ENCODE measurements at regions not wholly inside any gene's neighbourhood (a gene's known extent, or its start where the extent isn't known, plus 50 kb on each side); places are given as distances from the start of the nearest gene placed in this dataset.

DNA sequence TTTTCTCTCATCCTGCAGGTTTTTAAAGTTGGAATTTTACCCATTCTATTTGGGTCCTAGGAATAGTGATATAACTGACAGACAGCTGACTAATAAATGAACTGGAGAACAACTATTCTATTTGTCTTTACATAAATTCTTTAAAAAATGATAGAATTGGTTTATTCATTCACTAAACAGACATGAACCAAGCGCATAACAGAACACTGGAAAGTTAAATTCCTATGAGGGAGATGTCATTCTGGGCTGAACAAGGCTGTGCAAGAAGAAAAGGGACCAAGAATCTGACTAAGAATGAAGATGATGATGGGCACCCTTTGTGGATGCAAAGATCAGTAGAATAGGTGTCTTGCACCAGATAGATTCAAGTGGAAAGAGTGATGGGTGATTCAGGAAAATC is 256.3 kb upstream of the SASH1 start:
- Histone ChIP-seq H3K9me3 (peaks cover 4% of the 10 kb centered on the region; the same call in 1 of the 2 replicates), H3K27me3 (ENCODE audit: low read depth) (no peaks in the 10 kb centered on the region), H3K36me3 (replicated peaks) (no peaks in the 10 kb centered on the region), H3K4me1 (no peaks in the 10 kb centered on the region), H3K4me3 (no peak overlapping the region)
- DNase-seq (ENCODE audit: low spot score in 2 of 2): no peak
- in situ Hi-C loops (cut with MboI; ENCODE audit: low sequenced_read_pairs): no loop called here

DNA sequence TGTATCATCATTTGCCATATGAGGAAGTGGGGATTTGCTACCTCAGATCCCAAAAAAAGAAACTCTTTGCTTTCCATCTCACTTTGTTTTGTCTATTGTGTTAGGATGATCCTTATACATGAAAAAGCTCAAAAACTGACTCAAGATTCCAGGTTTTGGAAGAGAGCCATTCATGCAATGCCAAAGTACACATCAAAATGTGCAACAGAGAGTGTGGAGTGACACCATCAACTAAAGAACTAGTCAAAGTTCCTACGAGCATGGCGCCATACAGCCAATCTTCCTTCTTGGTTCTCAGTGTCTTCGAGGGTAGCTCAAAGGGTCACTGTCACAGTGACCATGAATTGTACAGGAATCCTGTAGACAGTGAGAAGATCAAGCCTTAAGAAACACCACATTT is 255.8 kb upstream of the SASH1 start:
- Histone ChIP-seq H3K4me1 (no peaks in the 10 kb centered on the region), H3K9me3 (peaks cover 6% of the 10 kb centered on the region; the same call in 1 of the 2 replicates), H3K4me3 (no peak overlapping the region), H3K27me3 (ENCODE audit: low read depth) (no peaks in the 10 kb centered on the region), H3K36me3 (replicated peaks) (no peaks in the 10 kb centered on the region)
- in situ Hi-C loops (cut with MboI; ENCODE audit: low sequenced_read_pairs): no loop called here
- no peak for DNase-seq (ENCODE audit: low spot score in 2 of 2)

DNA sequence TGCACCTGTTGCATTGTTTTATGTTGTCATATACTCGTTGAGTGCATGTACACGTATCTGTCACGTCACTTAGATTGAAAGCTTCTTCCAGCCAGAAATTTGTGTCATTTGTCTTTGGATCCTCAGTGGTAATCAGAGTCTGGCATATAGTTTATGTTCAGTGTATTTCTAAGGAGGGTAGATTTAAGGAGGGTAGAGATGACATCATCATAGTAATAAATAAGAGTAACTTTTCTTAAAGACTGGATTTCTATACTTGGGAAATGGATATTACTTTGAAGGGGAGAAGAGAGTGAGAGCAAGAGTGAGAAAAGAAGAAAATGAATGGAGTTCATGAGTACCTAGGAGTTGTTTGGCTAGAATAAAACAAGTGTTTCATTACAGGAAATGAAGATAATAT is 255.0 kb upstream of the SASH1 start:
- DNase-seq (ENCODE audit: low spot score in 2 of 2): no peak
- H3K36me3 ChIP-seq (replicated peaks): no peaks in the 10 kb centered on the region
- no peaks in the 10 kb centered on the region for H3K27me3 ChIP-seq (ENCODE audit: low read depth)
- no peaks in the 10 kb centered on the region for H3K4me1 ChIP-seq
- in situ Hi-C loops (cut with MboI; ENCODE audit: low sequenced_read_pairs): no loop called here
- no peak overlapping the region for H3K4me3 ChIP-seq
- peaks cover 6% of the 10 kb centered on the region; the same call in 1 of the 2 replicates for H3K9me3 ChIP-seq

DNA sequence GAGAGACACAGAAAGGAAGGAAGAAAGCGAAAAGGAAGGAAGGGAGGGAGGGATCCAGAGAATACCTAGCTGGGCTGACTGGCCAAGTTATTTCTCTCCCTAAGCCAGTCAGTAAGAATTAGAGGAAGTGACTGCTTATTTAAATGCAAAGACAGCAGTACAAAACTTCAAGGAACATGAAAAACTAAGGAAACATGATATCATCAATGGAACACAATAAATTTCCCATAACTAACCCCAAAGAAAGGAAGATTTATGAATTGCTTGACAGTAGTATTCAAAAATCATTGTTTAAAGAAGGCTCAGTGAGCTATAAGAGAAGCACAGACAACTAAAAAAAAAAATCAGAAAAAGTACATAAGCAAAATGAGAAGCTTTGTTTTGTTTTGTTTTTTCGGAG is 252.3 kb upstream of the SASH1 start:
- Histone ChIP-seq H3K36me3 (replicated peaks) (no peaks in the 10 kb centered on the region), H3K9me3 (peaks cover 6% of the 10 kb centered on the region; the same call in 1 of the 2 replicates), H3K4me3 (no peak overlapping the region), H3K27me3 (ENCODE audit: low read depth) (no peaks in the 10 kb centered on the region), H3K4me1 (no peaks in the 10 kb centered on the region)
- in situ Hi-C loops (cut with MboI; ENCODE audit: low sequenced_read_pairs): no loop called here
- DNase-seq (ENCODE audit: low spot score in 2 of 2): peak in 1 of 2 experiments; percentile 10

DNA sequence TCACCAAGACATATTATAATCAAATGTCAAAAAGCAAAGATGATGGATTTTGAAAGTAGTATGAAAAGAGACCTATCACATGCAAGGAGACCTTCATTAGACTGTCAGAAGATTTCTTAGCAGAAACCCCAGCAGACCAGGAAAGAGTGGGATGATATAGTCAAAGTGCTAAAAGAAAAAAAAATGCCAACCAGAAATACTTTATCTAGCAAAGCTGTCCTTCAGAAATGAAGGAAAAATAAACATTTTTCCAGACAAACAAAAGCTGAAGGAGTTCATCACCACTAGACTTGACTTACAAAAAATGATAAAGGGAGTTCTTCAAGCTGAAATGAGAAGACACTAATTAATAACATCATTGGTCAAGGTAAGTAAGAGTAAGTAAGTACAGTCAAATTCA is 251.2 kb upstream of the SASH1 start:
- in situ Hi-C loops (cut with MboI; ENCODE audit: low sequenced_read_pairs): no loop called here
- no peak for DNase-seq (ENCODE audit: low spot score in 2 of 2)
- Histone ChIP-seq H3K27me3 (ENCODE audit: low read depth) (no peaks in the 10 kb centered on the region), H3K4me1 (no peaks in the 10 kb centered on the region), H3K4me3 (no peak overlapping the region), H3K36me3 (replicated peaks) (no peaks in the 10 kb centered on the region), H3K9me3 (peaks cover 6% of the 10 kb centered on the region; the same call in 1 of the 2 replicates)

DNA sequence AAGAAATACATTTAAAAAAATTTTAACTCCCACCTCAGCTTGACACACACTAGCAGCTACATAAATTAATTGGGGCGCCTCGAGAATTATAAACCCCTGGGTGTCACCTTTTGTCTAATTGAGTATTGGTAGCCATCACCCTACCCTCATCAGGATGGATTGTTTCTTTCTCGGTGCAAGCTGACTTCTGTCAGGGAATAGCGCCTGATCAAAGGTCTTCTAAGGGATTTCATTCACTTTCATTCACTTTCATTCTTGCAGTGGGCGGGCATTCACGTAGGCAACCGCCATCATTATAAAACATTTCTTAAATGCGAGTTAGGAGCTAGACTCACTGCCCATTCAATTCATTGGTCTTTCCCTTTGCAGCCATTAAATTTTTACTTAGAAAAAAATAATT is 239.2 kb upstream of the SASH1 start:
- DNase-seq (ENCODE audit: low spot score in 2 of 2): peak; percentile 28 to 35

DNA sequence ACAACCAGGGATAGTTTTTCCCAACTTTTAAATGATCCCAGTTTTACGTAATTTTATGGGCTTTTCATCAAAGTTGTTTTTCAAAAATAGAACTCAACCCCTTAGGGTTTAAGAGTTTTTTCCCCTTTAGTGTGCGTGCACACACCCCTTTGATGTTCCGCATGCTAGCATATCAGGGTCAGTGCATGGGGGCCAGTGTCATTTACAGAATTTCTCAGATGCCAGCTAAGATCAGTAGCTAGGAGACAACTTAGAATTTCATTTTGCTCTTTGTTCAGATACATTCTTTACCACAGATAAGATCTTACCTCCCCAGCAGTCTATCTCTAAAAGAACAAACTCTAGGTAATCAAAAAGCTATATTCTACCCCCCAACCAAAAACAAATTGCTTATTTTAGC is 238.5 kb upstream of the SASH1 start:
- in situ Hi-C loops (cut with MboI; ENCODE audit: low sequenced_read_pairs): no loop called here

More for the DNA sequence above, 239.2 kb upstream of the SASH1 start:
- peaks cover 47% of the 10 kb centered on the region for H3K4me1 ChIP-seq
- 0 out of 2 replicates have a peak overlapping the region, but pooled peaks have one; percentile 3 for H3K4me3 ChIP-seq
- no peaks in the 10 kb centered on the region for H3K27me3 ChIP-seq (ENCODE audit: low read depth)
- H3K9me3 ChIP-seq: no peaks in the 10 kb centered on the region
- no peaks in the 10 kb centered on the region for H3K36me3 ChIP-seq (replicated peaks)
- in situ Hi-C loops (cut with MboI; ENCODE audit: low sequenced_read_pairs): no loop called here

DNA sequence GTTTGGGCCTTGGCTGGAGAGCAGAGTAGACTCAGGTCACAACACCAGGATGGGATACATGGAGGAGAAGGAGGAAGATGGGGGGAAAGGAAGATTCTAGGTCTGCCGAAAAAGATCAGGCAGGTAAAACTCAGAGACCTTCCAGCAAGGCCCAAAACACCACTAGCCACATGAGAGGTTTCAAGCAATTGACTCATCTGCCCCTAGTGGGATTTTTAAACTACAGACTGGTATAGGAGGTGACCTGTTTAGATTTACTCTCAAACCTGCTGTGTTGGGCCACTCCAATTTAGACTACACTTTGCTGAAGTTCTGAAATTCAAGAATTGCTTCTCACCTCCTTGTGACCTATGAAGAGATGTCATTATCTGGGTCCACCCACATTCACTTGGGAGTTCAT is 236.9 kb upstream of the SASH1 start:
- Histone ChIP-seq H3K9me3 (no peaks in the 10 kb centered on the region), H3K4me1 (peaks cover 47% of the 10 kb centered on the region), H3K27me3 (ENCODE audit: low read depth) (no peaks in the 10 kb centered on the region), H3K4me3 (no peak overlapping the region), H3K36me3 (replicated peaks) (no peaks in the 10 kb centered on the region)
- in situ Hi-C loops (cut with MboI; ENCODE audit: low sequenced_read_pairs): no loop called here
- DNase-seq (ENCODE audit: low spot score in 2 of 2): peak in 1 of 2 experiments; percentile 26

More for the DNA sequence above, 238.5 kb upstream of the SASH1 start:
- peak; percentile 58 to 74 for DNase-seq (ENCODE audit: low spot score in 2 of 2)
- Histone ChIP-seq H3K27me3 (ENCODE audit: low read depth) (no peaks in the 10 kb centered on the region), H3K4me1 (peaks cover 47% of the 10 kb centered on the region), H3K36me3 (replicated peaks) (no peaks in the 10 kb centered on the region), H3K9me3 (no peaks in the 10 kb centered on the region), H3K4me3 (no peak overlapping the region)

DNA sequence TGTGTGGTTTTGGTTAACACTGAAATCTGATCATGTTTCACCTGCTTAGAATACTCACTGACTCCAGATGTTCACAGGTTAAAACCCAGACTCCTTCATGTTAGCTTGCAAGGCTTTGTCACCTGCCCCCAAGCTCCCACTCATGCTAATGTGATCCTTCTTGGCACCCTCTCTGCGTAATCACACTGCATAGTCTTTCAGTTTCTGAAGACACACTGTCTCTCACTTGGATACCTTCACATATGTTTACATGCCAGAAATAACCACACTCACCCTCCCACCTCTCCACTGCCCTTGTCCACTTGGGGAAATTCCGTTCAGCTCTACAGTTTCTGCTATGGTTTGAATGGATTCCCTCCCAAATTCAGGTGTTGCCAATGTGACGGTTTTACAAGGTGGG is 234.7 kb upstream of the SASH1 start:
- in situ Hi-C loops (cut with MboI; ENCODE audit: low sequenced_read_pairs): no loop called here
- H3K9me3 ChIP-seq: no peaks in the 10 kb centered on the region
- H3K4me3 ChIP-seq: no peak overlapping the region
- H3K27me3 ChIP-seq (ENCODE audit: low read depth): no peaks in the 10 kb centered on the region
- H3K36me3 ChIP-seq (replicated peaks): no peaks in the 10 kb centered on the region
- DNase-seq (ENCODE audit: low spot score in 2 of 2): no peak
- peaks cover 36% of the 10 kb centered on the region for H3K4me1 ChIP-seq

DNA sequence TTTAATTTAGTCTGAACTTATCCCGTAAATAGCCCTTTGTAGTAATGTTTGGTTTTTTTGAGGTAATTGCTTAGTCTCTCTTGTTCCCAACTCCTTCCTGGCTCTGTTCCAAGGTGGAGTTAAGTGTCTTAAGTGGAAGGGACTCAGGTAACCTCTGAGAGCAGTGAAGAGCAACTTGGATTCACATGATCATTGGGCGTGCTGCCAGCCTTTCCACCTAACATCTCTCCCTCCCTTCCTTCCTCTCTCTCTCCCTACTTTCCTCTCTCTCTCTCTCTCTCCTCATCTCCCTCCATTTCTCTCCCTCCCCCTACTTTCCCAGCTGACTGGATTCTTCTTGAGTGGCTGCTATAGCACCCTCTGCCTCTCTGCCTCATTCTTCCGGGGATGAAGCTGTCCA is 232.9 kb upstream of the SASH1 start:
- H3K4me1 ChIP-seq: peaks cover 18% of the 10 kb centered on the region
- no peak overlapping the region for H3K4me3 ChIP-seq
- H3K27me3 ChIP-seq (ENCODE audit: low read depth): no peaks in the 10 kb centered on the region
- H3K36me3 ChIP-seq (replicated peaks): no peaks in the 10 kb centered on the region
- H3K9me3 ChIP-seq: no peaks in the 10 kb centered on the region
- in situ Hi-C loops (cut with MboI; ENCODE audit: low sequenced_read_pairs): no loop called here
- no peak for DNase-seq (ENCODE audit: low spot score in 2 of 2)

DNA sequence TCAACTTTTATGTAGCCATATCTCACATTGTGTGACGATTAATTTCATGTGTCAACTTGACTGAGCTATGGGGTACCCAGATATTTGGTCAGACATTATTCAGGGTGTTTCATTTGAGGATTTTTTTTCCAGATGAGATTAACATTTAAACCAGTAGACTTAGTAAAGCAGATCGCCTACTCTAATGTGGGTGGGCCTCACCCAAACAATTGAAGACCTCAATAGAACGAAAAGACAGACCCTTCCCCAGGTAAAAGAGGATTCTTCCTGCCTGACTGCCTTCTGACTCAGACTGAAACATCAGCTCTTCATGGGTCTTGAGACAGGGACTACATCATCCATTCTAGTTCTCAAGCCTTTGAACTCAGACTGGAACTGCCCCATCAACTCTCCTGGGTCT is 231.7 kb upstream of the SASH1 start:
- no peaks in the 10 kb centered on the region for H3K36me3 ChIP-seq (replicated peaks)
- no peak overlapping the region for H3K4me3 ChIP-seq
- no peaks in the 10 kb centered on the region for H3K9me3 ChIP-seq
- in situ Hi-C loops (cut with MboI; ENCODE audit: low sequenced_read_pairs): no loop called here
- H3K27me3 ChIP-seq (ENCODE audit: low read depth): no peaks in the 10 kb centered on the region
- DNase-seq (ENCODE audit: low spot score in 2 of 2): no peak
- peaks cover 12% of the 10 kb centered on the region for H3K4me1 ChIP-seq

DNA sequence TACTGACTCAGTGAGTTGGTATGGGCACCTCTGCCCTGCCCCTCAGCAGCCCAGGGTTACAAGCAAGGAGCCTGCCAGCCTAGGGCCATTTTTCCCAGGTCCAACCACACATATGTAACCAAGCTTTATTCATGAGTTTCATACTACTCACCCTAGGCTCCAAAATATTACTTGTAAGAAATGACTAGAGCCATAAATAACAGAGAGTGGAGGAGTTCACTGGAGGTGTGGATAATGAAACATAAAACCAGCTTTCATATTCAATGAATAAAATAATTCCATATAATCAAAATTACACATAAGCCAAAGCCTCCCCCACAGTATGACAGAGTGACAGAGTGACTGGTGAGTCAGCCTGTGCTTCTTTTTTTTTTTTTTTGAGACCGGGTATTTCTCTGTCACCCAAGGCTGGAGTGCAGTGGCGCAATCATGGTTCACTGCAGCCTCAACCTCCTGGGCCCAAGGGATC is 229.8 kb upstream of the SASH1 start:
- in situ Hi-C loops (cut with MboI; ENCODE audit: low sequenced_read_pairs): no loop called here
- Histone ChIP-seq H3K36me3 (replicated peaks) (no peaks in the 10 kb centered on the region), H3K4me1 (peaks cover 9% of the 10 kb centered on the region), H3K27me3 (ENCODE audit: low read depth) (no peaks in the 10 kb centered on the region), H3K4me3 (no peak overlapping the region), H3K9me3 (no peaks in the 10 kb centered on the region)
- no peak for DNase-seq (ENCODE audit: low spot score in 2 of 2)

DNA sequence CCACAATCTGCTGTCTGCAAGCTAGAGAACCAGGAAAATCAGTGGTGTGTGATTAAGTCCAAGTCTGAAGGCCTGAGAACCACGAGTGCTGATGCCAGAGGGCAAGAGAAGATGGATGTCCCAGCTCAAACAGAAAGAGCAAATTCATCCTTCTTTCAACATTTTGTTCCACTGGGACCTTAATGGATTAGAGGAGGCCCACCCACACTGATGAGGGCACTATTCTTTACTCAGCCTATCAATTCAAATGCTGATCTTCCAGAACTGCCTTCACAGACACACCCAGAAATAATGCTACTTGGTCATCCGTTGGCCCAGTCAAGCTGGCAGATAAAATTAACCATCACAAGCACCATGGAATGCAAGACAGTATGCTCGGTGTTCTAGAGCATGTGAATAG is 226.6 kb upstream of the SASH1 start:
- Histone ChIP-seq H3K4me3 (no peak overlapping the region), H3K4me1 (peaks cover 9% of the 10 kb centered on the region), H3K9me3 (no peaks in the 10 kb centered on the region), H3K36me3 (replicated peaks) (no peaks in the 10 kb centered on the region), H3K27me3 (ENCODE audit: low read depth) (no peaks in the 10 kb centered on the region)
- in situ Hi-C loops (cut with MboI; ENCODE audit: low sequenced_read_pairs): no loop called here
- no peak for DNase-seq (ENCODE audit: low spot score in 2 of 2)

DNA sequence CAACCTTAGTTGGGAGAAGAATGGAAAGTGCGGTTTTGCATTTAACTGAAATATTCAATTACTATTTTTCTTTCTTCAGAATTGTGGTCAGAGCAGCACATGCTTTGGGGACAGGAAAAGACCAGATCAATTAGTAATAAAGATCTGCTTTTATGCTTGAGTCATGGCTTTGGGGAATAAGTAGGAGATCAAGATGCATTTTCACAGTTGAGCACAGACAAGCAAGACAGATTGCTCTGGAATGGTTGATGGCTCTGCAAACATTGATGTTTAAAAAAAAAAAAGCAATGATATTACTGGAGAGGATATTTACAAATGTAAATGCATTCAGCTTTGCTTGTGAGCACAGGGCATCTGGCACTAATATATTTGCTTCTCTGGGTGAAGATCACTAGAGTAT is 224.4 kb upstream of the SASH1 start:
- in situ Hi-C loops (cut with MboI; ENCODE audit: low sequenced_read_pairs): no loop called here
- Histone ChIP-seq H3K36me3 (replicated peaks) (no peaks in the 10 kb centered on the region), H3K27me3 (ENCODE audit: low read depth) (no peaks in the 10 kb centered on the region), H3K4me1 (peaks cover 9% of the 10 kb centered on the region), H3K4me3 (no peak overlapping the region), H3K9me3 (no peaks in the 10 kb centered on the region)
- no peak for DNase-seq (ENCODE audit: low spot score in 2 of 2)
